ENCODE measurements at regions not wholly inside any gene's neighbourhood (a gene's known extent, or its start where the extent isn't known, plus 50 kb on each side); places are given as distances from the start of the nearest gene placed in this dataset.

- H4K20me1 ChIP-seq (ENCODE audit: low read depth) = peaks cover 8% of the 10 kb centered on the region
- H3K4me3 ChIP-seq = no peak overlapping the region
- H3F3A ChIP-seq (ENCODE audit: low read depth) = peaks cover 15% of the 10 kb centered on the region
- H2AFZ ChIP-seq (replicated peaks) = no peak overlapping the region
- Mint-ChIP-seq H3K27me3 (ENCODE audit: insufficient read depth, low read depth) (peaks cover 4% of the 10 kb centered on the region), H3K27ac (no peak overlapping the region), H3K4me1 (peaks cover 11% of the 10 kb centered on the region), H3K9me3 (peaks cover 9% of the 10 kb centered on the region), H3K4me3 (no peak overlapping the region), H3K36me3 (no peaks in the 10 kb centered on the region)
- H3K36me3 ChIP-seq = no peaks in the 10 kb centered on the region
- no peak overlapping the region for H3K4me2 ChIP-seq
- H3K27me3 ChIP-seq = no peaks in the 10 kb centered on the region
- H3K4me1 ChIP-seq = peaks cover 14% of the 10 kb centered on the region
- H3K9me3 ChIP-seq (ENCODE audit: low read depth) = no peaks in the 10 kb centered on the region
- DNase-seq (ENCODE audit: low spot score) = no peak
- no peak overlapping the region for H3K9ac ChIP-seq
- no peaks in the 10 kb centered on the region for H3K79me2 ChIP-seq (ENCODE audit: low read depth)
- no peak overlapping the region for H3K27ac ChIP-seq
- TF ChIP-seq EZH2 (IDR thresholded peaks at IDR 0.05) = no peak
- TF ChIP-seq, protein P1, sequence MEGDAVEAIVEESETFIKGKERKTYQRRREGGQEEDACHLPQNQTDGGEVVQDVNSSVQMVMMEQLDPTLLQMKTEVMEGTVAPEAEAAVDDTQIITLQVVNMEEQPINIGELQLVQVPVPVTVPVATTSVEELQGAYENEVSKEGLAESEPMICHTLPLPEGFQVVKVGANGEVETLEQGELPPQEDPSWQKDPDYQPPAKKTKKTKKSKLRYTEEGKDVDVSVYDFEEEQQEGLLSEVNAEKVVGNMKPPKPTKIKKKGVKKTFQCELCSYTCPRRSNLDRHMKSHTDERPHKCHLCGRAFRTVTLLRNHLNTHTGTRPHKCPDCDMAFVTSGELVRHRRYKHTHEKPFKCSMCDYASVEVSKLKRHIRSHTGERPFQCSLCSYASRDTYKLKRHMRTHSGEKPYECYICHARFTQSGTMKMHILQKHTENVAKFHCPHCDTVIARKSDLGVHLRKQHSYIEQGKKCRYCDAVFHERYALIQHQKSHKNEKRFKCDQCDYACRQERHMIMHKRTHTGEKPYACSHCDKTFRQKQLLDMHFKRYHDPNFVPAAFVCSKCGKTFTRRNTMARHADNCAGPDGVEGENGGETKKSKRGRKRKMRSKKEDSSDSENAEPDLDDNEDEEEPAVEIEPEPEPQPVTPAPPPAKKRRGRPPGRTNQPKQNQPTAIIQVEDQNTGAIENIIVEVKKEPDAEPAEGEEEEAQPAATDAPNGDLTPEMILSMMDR (IDR thresholded peaks at IDR 0.05) = peak; percentile 13
Observed at GRCh38 chr18:60069145-60069544, 169.3 kb downstream of the PMAIP1 start.

- Histone ChIP-seq H3K27ac (no peak overlapping the region), H3K4me1 (peaks cover 14% of the 10 kb centered on the region), H3K79me2 (ENCODE audit: low read depth) (no peaks in the 10 kb centered on the region), H3K9me3 (ENCODE audit: low read depth) (no peaks in the 10 kb centered on the region), H3K9ac (no peak overlapping the region), H3F3A (ENCODE audit: low read depth) (peaks cover 15% of the 10 kb centered on the region), H4K20me1 (ENCODE audit: low read depth) (peaks cover 8% of the 10 kb centered on the region), H3K27me3 (no peaks in the 10 kb centered on the region), H3K4me3 (no peak overlapping the region), H2AFZ (replicated peaks) (no peak overlapping the region), H3K4me2 (peak overlapping the region; percentile 62), H3K36me3 (no peaks in the 10 kb centered on the region)
- DNase-seq (ENCODE audit: low spot score) = peak; percentile 83
- TF ChIP-seq EZH2phosphoT487 (IDR thresholded peaks at IDR 0.05) = peak; percentile 93
- TF ChIP-seq, protein P1 (IDR thresholded peaks at IDR 0.05) = no peak
- no peak for TF ChIP-seq EZH2 (IDR thresholded peaks at IDR 0.05)
- peaks cover 4% of the 10 kb centered on the region for H3K27me3 Mint-ChIP-seq (ENCODE audit: insufficient read depth, low read depth)
- peaks cover 11% of the 10 kb centered on the region for H3K4me1 Mint-ChIP-seq
- no peak overlapping the region for H3K4me3 Mint-ChIP-seq
- peak overlapping the region; percentile 29 for H3K27ac Mint-ChIP-seq
- H3K9me3 Mint-ChIP-seq = peaks cover 7% of the 10 kb centered on the region
- no peaks in the 10 kb centered on the region for H3K36me3 Mint-ChIP-seq
Observed at GRCh38 chr18:60067426-60068210, 167.8 kb downstream of the PMAIP1 start.

DNA sequence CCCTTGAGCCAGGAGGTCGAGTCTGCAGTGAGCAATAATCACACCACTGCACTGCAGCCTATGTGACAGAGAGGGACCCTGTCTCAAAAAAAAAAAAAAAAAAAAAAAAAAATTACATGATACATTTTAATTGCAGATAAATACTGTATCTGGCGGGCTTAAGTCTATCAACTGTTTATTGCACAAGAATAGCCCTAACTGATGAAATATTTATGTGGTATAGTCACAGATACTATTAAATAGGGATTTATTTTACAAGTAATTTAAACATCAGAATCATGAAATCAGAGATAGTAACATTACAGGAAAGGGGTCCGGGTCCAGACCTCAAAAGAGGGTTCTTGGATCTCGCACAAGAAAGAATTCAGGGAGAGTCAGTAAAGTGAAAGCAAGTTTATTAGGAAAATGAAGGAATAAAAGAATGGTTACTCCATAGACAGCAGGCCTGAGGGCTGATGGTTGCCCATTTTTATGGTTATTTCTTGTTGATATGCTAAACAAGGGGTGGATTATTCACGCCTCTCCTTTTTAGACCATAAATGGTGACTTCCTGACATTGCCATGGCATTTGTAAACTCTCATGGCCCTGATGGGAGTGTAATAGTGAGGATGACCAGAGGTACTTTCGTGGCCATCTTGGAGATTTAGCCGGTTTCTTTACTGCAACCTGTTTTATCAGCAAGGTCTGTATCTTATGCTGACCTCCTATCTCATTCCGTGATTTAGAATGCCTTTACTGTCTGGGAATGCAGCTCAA lies 166.6 kb downstream of the PMAIP1 start:
- no peak overlapping the region for H2AFZ ChIP-seq (replicated peaks)
- H3K79me2 ChIP-seq (ENCODE audit: low read depth) = no peaks in the 10 kb centered on the region
- peaks cover 4% of the 10 kb centered on the region for H3K27me3 Mint-ChIP-seq (ENCODE audit: insufficient read depth, low read depth)
- H3K36me3 Mint-ChIP-seq = no peaks in the 10 kb centered on the region
- DNase-seq (ENCODE audit: low spot score) = no peak
- no peak overlapping the region for H3K27ac ChIP-seq
- H4K20me1 ChIP-seq (ENCODE audit: low read depth) = peaks cover 8% of the 10 kb centered on the region
- H3K36me3 ChIP-seq = no peaks in the 10 kb centered on the region
- no peak overlapping the region for H3K9ac ChIP-seq
- no peaks in the 10 kb centered on the region for H3K9me3 Mint-ChIP-seq
- peaks cover 15% of the 10 kb centered on the region for H3F3A ChIP-seq (ENCODE audit: low read depth)
- no peak overlapping the region for H3K4me2 ChIP-seq
- no peaks in the 10 kb centered on the region for H3K27me3 ChIP-seq
- no peak overlapping the region for H3K4me3 ChIP-seq
- H3K4me1 ChIP-seq = peaks cover 14% of the 10 kb centered on the region
- no peaks in the 10 kb centered on the region for H3K9me3 ChIP-seq (ENCODE audit: low read depth)
- no peak overlapping the region for H3K4me3 Mint-ChIP-seq
- H3K27ac Mint-ChIP-seq = peak overlapping the region; percentile 53
- H3K4me1 Mint-ChIP-seq = peaks cover 11% of the 10 kb centered on the region
- TF ChIP-seq EZH2phosphoT487 (IDR thresholded peaks at IDR 0.05) (no peak), EZH2 (IDR thresholded peaks at IDR 0.05) (no peak)
- TF ChIP-seq, protein P1 (IDR thresholded peaks at IDR 0.05) = no peak
